ENCODE measurements at regions not wholly inside any gene's neighbourhood (a gene's known extent, or its start where the extent isn't known, plus 50 kb on each side); places are given as distances from the start of the nearest gene placed in this dataset.

GRCh38 chr16:85199069-85199725 lies 86.9 kb upstream of the CIBAR2 start (continued):
- TF ChIP-seq RFX5 (IDR thresholded peaks at IDR 0.05; ENCODE audit: low read length) (no peak), CTCF (IDR thresholded peaks at IDR 0.05) (no peak), MEF2A (IDR thresholded peaks at IDR 0.05; ENCODE audit: borderline replicate concordance, low read depth) (no peak), POLR2AphosphoS5 (IDR thresholded peaks at IDR 0.05; ENCODE audit: low read depth, low read length) (no peak)

GRCh38 chr16:85199880-85200279 lies 87.6 kb upstream of the CIBAR2 start:
- Histone ChIP-seq H3K9ac (no peak overlapping the region), H3K36me3 (replicated peaks in 1 of 2; ENCODE audit: control insufficient read depth in 1 of 2, insufficient read depth in 2 of 2, low read length in 1 of 2) (no peaks in the 10 kb centered on the region), H2AFZ (ENCODE audit: low read depth) (no peak overlapping the region), H3K27ac (ENCODE audit: low read depth in 2 of 2, low read length in 1 of 2) (no peak overlapping the region), H3K9me2 (no peaks in the 10 kb centered on the region), H3K4me2 (no peak overlapping the region), H3K9me3 (no peaks in the 10 kb centered on the region), H4K20me1 (ENCODE audit: insufficient read depth) (no peaks in the 10 kb centered on the region), H3K79me2 (ENCODE audit: insufficient read depth) (peaks cover 34% of the 10 kb centered on the region; the same call in 1 of the 2 replicates), H3K4me1 (ENCODE audit: control insufficient read depth in 1 of 2, insufficient read depth in 2 of 2, low read depth in 1 of 2, low read length in 1 of 2) (peaks cover 9 to 64% of the 10 kb centered on the region in 2 experiments; a peak in 2 of 4 replicates), H3F3A (replicated peaks; ENCODE audit: insufficient read depth) (no peaks in the 10 kb centered on the region), H3K4me3 (ENCODE audit: low read depth in 2 of 2, low read length in 1 of 2) (no peak overlapping the region), H3K27me3 (ENCODE audit: insufficient read depth) (no peaks in the 10 kb centered on the region)
- ChIA-PET CTCF (interaction anchor here (0.9 to 1.1 kb wide), 2 partner anchors 75 to 86 kb away, joined by 3 read pairs; no protein-coding TSS in a partner anchor), POLR2A (no interaction called here)
- no peak for DNase-seq
- TF ChIP-seq ZBTB33 (IDR thresholded peaks at IDR 0.05; ENCODE audit: borderline replicate concordance, low read depth) (no peak), GABPA (IDR thresholded peaks at IDR 0.05; ENCODE audit: low read depth) (no peak), JUND (IDR thresholded peaks at IDR 0.05) (no peak), POLR2AphosphoS5 (IDR thresholded peaks at IDR 0.05; ENCODE audit: low read depth, low read length) (no peak), TCF12 (IDR thresholded peaks at IDR 0.05) (no peak), PBX3 (IDR thresholded peaks at IDR 0.05) (no peak), ELF1 (IDR thresholded peaks at IDR 0.05) (no peak), TAF1 (IDR thresholded peaks at IDR 0.05; ENCODE audit: borderline replicate concordance, low read depth, low read length) (no peak), RXRA (IDR thresholded peaks at IDR 0.05; ENCODE audit: borderline replicate concordance, low read depth) (no peak), EZH2phosphoT487 (IDR thresholded peaks at IDR 0.05; ENCODE audit: borderline replicate concordance, low read depth) (no peak), REST (IDR thresholded peaks at IDR 0.05; ENCODE audit: low read depth, low read length) (no peak), USF2 (IDR thresholded peaks at IDR 0.05; ENCODE audit: borderline replicate concordance, low read depth, low read length) (no peak), FOXJ3 (CRISPR knock-in tag; IDR thresholded peaks at IDR 0.05) (no peak), CTCF (IDR thresholded peaks at IDR 0.05) (no peak), TEAD4 (IDR thresholded peaks at IDR 0.05; ENCODE audit: borderline replicate concordance, insufficient read depth) (no peak), FOXM1 (IDR thresholded peaks at IDR 0.05; ENCODE audit: low read depth) (no peak), MXI1 (IDR thresholded peaks at IDR 0.05; ENCODE audit: low read depth, low read length) (no peak)
- WGBS (ENCODE audit: low lambda C conversion rate) = 89% methylated on average over 9 of the region's 9 CpGs
